Lower leg skin (tissue), 3 donors: ENCODE measurements at regions not wholly inside any gene's neighbourhood (a gene's known extent, or its start where the extent isn't known, plus 50 kb on each side); places are given as distances from the start of the nearest gene placed in this dataset.

Source experiments
- POLR2A ChIP-seq, 2 donors: fragments of 450-650 bp; IDR thresholded peaks; one replicate each; pipeline ENCODE4 v1.6.1; 2016 to 2017; ENCODE audit warnings: antibody characterized with exemption in 2 of 2, mild to moderate bottlenecking in 1 of 2, moderate library complexity in 1 of 2
- TF ChIP-seq, protein P1 (sequence below), 3 donors: fragments of 450-650 bp; IDR thresholded peaks; one replicate each; pipeline ENCODE4 v1.5.1; 2016; ENCODE audit warnings: antibody characterized with exemption in 3 of 3, mild to moderate bottlenecking in 3 of 3, moderate library complexity in 2 of 3

DNA sequence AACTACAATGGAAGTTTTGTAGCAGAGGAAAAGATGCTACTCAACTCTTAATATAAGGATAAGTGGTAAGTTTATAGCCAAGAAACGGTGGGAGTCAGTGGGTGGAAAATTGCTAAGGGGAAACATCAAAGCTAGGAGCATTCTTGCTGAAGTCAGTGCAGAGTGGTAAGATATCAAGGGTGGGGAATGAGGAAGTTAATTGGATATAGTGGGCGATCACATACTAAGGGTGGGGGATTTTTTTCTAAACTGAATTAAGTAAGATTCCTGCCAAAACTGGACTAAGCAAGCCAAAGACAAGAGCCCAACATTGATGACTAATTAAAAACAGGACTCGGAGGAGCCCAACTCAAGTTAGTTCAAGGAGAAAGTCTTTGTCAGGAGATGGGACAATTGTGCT is 525.4 kb downstream of the CCDC85A start:
- TF ChIP-seq, protein P1, sequence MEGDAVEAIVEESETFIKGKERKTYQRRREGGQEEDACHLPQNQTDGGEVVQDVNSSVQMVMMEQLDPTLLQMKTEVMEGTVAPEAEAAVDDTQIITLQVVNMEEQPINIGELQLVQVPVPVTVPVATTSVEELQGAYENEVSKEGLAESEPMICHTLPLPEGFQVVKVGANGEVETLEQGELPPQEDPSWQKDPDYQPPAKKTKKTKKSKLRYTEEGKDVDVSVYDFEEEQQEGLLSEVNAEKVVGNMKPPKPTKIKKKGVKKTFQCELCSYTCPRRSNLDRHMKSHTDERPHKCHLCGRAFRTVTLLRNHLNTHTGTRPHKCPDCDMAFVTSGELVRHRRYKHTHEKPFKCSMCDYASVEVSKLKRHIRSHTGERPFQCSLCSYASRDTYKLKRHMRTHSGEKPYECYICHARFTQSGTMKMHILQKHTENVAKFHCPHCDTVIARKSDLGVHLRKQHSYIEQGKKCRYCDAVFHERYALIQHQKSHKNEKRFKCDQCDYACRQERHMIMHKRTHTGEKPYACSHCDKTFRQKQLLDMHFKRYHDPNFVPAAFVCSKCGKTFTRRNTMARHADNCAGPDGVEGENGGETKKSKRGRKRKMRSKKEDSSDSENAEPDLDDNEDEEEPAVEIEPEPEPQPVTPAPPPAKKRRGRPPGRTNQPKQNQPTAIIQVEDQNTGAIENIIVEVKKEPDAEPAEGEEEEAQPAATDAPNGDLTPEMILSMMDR (IDR thresholded peaks at IDR 0.05) = no peak
- TF ChIP-seq POLR2A (IDR thresholded peaks at IDR 0.05) = no peak
